GM23338 (cell line): ENCODE measurements at regions not wholly inside any gene's neighbourhood (a gene's known extent, or its start where the extent isn't known, plus 50 kb on each side); places are given as distances from the start of the nearest gene placed in this dataset.

ENCODE experiments used
- ATAC-seq: fragments of 200-7000 bp; cut with Tn5 transposase; 3 replicates; pipeline ENCODE4 v1.9.1; 2020
- DNase-seq: peaks from one replicate; pipeline ENCODE4 v3.0.0-alpha.2; 2015; ENCODE audit warnings: low spot score
- H2AFZ ChIP-seq: fragments of 200-600 bp; sonication (generic); 2 replicates; pipeline ENCODE4 v1.8.0; 2016; ENCODE audit warnings: antibody characterized with exemption, mild to moderate bottlenecking, moderate library complexity
- H3F3A ChIP-seq: fragments of 200-600 bp; sonication (generic); replicated peaks from 2 replicates; pipeline ENCODE4 v1.8.0; 2017; ENCODE audit warnings: antibody characterized with exemption, mixed run types, low read depth
- H3K27ac ChIP-seq: fragments of 200-600 bp; sonication (generic); 2 replicates; pipeline ENCODE4 v1.6.1; 2016; ENCODE audit warnings: low read depth
- H3K27me3 ChIP-seq: fragments of 200-600 bp; sonication (generic); 2 replicates; pipeline ENCODE4 v1.8.0; 2016; ENCODE audit warnings: mild to moderate bottlenecking, mixed run types, moderate library complexity; ENCODE audit not compliant: insufficient read depth
- H3K36me3 ChIP-seq: fragments of 200-600 bp; sonication (generic); 2 replicates; pipeline ENCODE4 v1.8.0; 2016; ENCODE audit warnings: mild to moderate bottlenecking; ENCODE audit not compliant: insufficient read depth
- H3K4me1 ChIP-seq: fragments of 200-600 bp; sonication (generic); 2 replicates; pipeline ENCODE4 v1.8.0; 2016; ENCODE audit warnings: mild to moderate bottlenecking, moderate library complexity; ENCODE audit not compliant: insufficient read depth
- H3K4me2 ChIP-seq: fragments of 200-600 bp; sonication (generic); 2 replicates; pipeline ENCODE4 v1.7.1; 2017; ENCODE audit warnings: mixed run types
- H3K4me3 ChIP-seq: fragments of 200-600 bp; sonication (generic); 2 replicates; pipeline ENCODE4 v1.6.1; 2016; ENCODE audit warnings: mixed run types
- H3K79me2 ChIP-seq: fragments of 200-600 bp; sonication (generic); replicated peaks from 2 replicates; pipeline ENCODE4 v1.8.0; 2017; ENCODE audit warnings: mild to moderate bottlenecking; ENCODE audit not compliant: insufficient read depth
- H3K9me2 ChIP-seq: fragments of 200-600 bp; sonication (generic); 2 replicates; pipeline ENCODE4 v1.8.0; 2017; ENCODE audit not compliant: insufficient read depth
- H4K20me1 ChIP-seq: fragments of 200-600 bp; sonication (generic); replicated peaks from 2 replicates; pipeline ENCODE4 v1.8.0; 2017; ENCODE audit warnings: mild to moderate bottlenecking; ENCODE audit not compliant: insufficient read depth
- H3K27ac Mint-ChIP-seq: 2 replicates; pipeline ENCODE4 v1.8.0; 2020; ENCODE audit warnings: inconsistent platforms, mild to moderate bottlenecking, moderate library complexity, mixed read lengths
- H3K27me3 Mint-ChIP-seq: 3 replicates; pipeline ENCODE4 v1.8.0; 2022; ENCODE audit warnings: low read depth, mild to moderate bottlenecking, moderate library complexity, mixed read lengths, inconsistent platforms; ENCODE audit not compliant: insufficient read depth, poor library complexity
- H3K36me3 Mint-ChIP-seq: 3 replicates; pipeline ENCODE4 v1.8.0; 2021; ENCODE audit warnings: low read depth, mild to moderate bottlenecking, inconsistent platforms, moderate library complexity, mixed read lengths
- H3K4me1 Mint-ChIP-seq: 3 replicates; pipeline ENCODE4 v1.8.0; 2020; ENCODE audit warnings: mild to moderate bottlenecking, inconsistent platforms, mixed read lengths
- H3K4me3 Mint-ChIP-seq: 3 replicates; pipeline ENCODE4 v1.8.0; 2021; ENCODE audit warnings: moderate library complexity, mild to moderate bottlenecking, inconsistent platforms, mixed read lengths
- H3K9me3 Mint-ChIP-seq: 3 replicates; pipeline ENCODE4 v1.8.0; 2020; ENCODE audit warnings: moderate library complexity, mild to moderate bottlenecking, inconsistent platforms, mixed read lengths
- CREB1 ChIP-seq: fragments of 250-450 bp; sonication (Bioruptor Pico); IDR thresholded peaks from 2 replicates; pipeline ENCODE4 v1.5.0; 2020; ENCODE audit warnings: low read depth, mild to moderate bottlenecking, moderate library complexity
- EZH2 ChIP-seq: fragments of 200-600 bp; sonication (generic); IDR thresholded peaks from one replicate; pipeline ENCODE4 v1.8.0; 2017; ENCODE audit warnings: antibody characterized with exemption, mild to moderate bottlenecking, low read depth; ENCODE audit not compliant: unreplicated experiment
- EZH2phosphoT487 ChIP-seq: fragments of 200-600 bp; sonication (generic); IDR thresholded peaks from one replicate; pipeline ENCODE4 v1.8.1; 2018; ENCODE audit warnings: antibody characterized with exemption; ENCODE audit not compliant: unreplicated experiment
- JUNB ChIP-seq: IDR thresholded peaks from one replicate; pipeline ENCODE4 v1.6.1; 2016; ENCODE audit warnings: antibody characterized with exemption; ENCODE audit not compliant: unreplicated experiment
- NANOG ChIP-seq: IDR thresholded peaks from 2 replicates; pipeline ENCODE4 v1.6.1; 2016; ENCODE audit warnings: antibody characterized with exemption, borderline replicate concordance
- POLR2AphosphoS5 ChIP-seq: IDR thresholded peaks from 2 replicates; pipeline ENCODE4 v1.6.1; 2016; ENCODE audit warnings: antibody characterized with exemption, low read depth
- STAT1 ChIP-seq: IDR thresholded peaks from one replicate; pipeline ENCODE4 v1.6.1; 2016; ENCODE audit warnings: antibody characterized with exemption; ENCODE audit not compliant: unreplicated experiment
- ZNF114 ChIP-seq: fragments of 250-450 bp; sonication (Bioruptor Pico); IDR thresholded peaks from 2 replicates; pipeline ENCODE4 v1.5.0; 2020; ENCODE audit warnings: mild to moderate bottlenecking, moderate library complexity
- ZNF331 ChIP-seq: fragments of 250-450 bp; sonication (Bioruptor Pico); IDR thresholded peaks from 2 replicates; pipeline ENCODE4 v1.5.0; 2020; ENCODE audit warnings: low read depth, mild to moderate bottlenecking, moderate library complexity
- TF ChIP-seq, protein P1 (sequence below), 2 experiments: fragments of 200-600 bp in 1 of 2; sonication (generic) in 1 of 2; conservative IDR thresholded peaks; 2 replicates each; pipeline versions ENCODE4 v1.5.1 to v1.6.1; 2016 to 2017; ENCODE audit warnings: antibody characterized with exemption in 2 of 2, low read depth in 2 of 2, mild to moderate bottlenecking in 2 of 2, moderate library complexity in 1 of 2
- TF ChIP-seq, protein P2 (sequence below): IDR thresholded peaks from one replicate; pipeline ENCODE4 v1.6.1; 2018; ENCODE audit warnings: antibody characterized with exemption; ENCODE audit not compliant: unreplicated experiment
- TF ChIP-seq, protein P3 (sequence below): IDR thresholded peaks from 2 replicates; pipeline ENCODE4 v1.6.1; 2016; ENCODE audit warnings: antibody characterized with exemption
- TF ChIP-seq, protein P4 (sequence below): fragments of 250-450 bp; sonication (Bioruptor Pico); IDR thresholded peaks from 2 replicates; pipeline ENCODE4 v1.5.0; 2020; ENCODE audit warnings: mild to moderate bottlenecking, moderate library complexity

DNA sequence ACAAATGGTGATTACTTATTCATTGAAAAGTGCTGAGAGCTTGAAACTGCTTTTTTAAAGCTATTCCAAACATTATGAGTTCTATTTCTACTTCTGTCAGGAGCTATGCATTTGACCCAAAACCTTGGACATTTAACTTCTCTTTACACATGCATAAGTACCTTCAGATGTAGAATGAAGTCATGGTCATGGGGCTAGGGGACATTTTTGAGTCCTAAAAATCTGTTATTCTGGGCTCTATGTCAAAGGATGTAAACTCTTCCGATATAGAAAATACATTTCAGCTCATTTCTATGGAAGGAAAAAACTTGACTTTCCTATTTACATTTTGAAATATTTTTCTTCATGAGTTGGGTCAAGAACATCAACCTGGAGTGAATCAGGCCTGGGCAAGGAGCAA is 179.5 kb upstream of the CXCL12 start:
- no peaks in the 10 kb centered on the region; the same call in 2 of the 3 replicates for H3K9me3 Mint-ChIP-seq
- ATAC-seq (no peak), DNase-seq (no peak)
- H3K4me2 ChIP-seq = no peak overlapping the region
- H3K27me3 Mint-ChIP-seq = peaks cover 4% of the 10 kb centered on the region
- no peak overlapping the region for H3K4me3 ChIP-seq
- H3K4me3 Mint-ChIP-seq = no peak overlapping the region
- TF ChIP-seq ZNF331 (CRISPR knock-in tag) = no peak
- TF ChIP-seq, protein P1, sequence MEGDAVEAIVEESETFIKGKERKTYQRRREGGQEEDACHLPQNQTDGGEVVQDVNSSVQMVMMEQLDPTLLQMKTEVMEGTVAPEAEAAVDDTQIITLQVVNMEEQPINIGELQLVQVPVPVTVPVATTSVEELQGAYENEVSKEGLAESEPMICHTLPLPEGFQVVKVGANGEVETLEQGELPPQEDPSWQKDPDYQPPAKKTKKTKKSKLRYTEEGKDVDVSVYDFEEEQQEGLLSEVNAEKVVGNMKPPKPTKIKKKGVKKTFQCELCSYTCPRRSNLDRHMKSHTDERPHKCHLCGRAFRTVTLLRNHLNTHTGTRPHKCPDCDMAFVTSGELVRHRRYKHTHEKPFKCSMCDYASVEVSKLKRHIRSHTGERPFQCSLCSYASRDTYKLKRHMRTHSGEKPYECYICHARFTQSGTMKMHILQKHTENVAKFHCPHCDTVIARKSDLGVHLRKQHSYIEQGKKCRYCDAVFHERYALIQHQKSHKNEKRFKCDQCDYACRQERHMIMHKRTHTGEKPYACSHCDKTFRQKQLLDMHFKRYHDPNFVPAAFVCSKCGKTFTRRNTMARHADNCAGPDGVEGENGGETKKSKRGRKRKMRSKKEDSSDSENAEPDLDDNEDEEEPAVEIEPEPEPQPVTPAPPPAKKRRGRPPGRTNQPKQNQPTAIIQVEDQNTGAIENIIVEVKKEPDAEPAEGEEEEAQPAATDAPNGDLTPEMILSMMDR (conservative IDR thresholded peaks at IDR 0.05; ENCODE audit: low read depth in 2 of 2) = no peak
- no peak for TF ChIP-seq POLR2AphosphoS5
- TF ChIP-seq, protein P2, sequence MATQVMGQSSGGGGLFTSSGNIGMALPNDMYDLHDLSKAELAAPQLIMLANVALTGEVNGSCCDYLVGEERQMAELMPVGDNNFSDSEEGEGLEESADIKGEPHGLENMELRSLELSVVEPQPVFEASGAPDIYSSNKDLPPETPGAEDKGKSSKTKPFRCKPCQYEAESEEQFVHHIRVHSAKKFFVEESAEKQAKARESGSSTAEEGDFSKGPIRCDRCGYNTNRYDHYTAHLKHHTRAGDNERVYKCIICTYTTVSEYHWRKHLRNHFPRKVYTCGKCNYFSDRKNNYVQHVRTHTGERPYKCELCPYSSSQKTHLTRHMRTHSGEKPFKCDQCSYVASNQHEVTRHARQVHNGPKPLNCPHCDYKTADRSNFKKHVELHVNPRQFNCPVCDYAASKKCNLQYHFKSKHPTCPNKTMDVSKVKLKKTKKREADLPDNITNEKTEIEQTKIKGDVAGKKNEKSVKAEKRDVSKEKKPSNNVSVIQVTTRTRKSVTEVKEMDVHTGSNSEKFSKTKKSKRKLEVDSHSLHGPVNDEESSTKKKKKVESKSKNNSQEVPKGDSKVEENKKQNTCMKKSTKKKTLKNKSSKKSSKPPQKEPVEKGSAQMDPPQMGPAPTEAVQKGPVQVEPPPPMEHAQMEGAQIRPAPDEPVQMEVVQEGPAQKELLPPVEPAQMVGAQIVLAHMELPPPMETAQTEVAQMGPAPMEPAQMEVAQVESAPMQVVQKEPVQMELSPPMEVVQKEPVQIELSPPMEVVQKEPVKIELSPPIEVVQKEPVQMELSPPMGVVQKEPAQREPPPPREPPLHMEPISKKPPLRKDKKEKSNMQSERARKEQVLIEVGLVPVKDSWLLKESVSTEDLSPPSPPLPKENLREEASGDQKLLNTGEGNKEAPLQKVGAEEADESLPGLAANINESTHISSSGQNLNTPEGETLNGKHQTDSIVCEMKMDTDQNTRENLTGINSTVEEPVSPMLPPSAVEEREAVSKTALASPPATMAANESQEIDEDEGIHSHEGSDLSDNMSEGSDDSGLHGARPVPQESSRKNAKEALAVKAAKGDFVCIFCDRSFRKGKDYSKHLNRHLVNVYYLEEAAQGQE = no peak
- TF ChIP-seq, protein P3, sequence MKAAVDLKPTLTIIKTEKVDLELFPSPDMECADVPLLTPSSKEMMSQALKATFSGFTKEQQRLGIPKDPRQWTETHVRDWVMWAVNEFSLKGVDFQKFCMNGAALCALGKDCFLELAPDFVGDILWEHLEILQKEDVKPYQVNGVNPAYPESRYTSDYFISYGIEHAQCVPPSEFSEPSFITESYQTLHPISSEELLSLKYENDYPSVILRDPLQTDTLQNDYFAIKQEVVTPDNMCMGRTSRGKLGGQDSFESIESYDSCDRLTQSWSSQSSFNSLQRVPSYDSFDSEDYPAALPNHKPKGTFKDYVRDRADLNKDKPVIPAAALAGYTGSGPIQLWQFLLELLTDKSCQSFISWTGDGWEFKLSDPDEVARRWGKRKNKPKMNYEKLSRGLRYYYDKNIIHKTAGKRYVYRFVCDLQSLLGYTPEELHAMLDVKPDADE = no peak
- TF ChIP-seq CREB1 = no peak
- no peak for TF ChIP-seq EZH2
- TF ChIP-seq EZH2phosphoT487 = no peak
- TF ChIP-seq JUNB = no peak
- no peak for TF ChIP-seq STAT1
- TF ChIP-seq NANOG = no peak
- TF ChIP-seq, protein P4, sequence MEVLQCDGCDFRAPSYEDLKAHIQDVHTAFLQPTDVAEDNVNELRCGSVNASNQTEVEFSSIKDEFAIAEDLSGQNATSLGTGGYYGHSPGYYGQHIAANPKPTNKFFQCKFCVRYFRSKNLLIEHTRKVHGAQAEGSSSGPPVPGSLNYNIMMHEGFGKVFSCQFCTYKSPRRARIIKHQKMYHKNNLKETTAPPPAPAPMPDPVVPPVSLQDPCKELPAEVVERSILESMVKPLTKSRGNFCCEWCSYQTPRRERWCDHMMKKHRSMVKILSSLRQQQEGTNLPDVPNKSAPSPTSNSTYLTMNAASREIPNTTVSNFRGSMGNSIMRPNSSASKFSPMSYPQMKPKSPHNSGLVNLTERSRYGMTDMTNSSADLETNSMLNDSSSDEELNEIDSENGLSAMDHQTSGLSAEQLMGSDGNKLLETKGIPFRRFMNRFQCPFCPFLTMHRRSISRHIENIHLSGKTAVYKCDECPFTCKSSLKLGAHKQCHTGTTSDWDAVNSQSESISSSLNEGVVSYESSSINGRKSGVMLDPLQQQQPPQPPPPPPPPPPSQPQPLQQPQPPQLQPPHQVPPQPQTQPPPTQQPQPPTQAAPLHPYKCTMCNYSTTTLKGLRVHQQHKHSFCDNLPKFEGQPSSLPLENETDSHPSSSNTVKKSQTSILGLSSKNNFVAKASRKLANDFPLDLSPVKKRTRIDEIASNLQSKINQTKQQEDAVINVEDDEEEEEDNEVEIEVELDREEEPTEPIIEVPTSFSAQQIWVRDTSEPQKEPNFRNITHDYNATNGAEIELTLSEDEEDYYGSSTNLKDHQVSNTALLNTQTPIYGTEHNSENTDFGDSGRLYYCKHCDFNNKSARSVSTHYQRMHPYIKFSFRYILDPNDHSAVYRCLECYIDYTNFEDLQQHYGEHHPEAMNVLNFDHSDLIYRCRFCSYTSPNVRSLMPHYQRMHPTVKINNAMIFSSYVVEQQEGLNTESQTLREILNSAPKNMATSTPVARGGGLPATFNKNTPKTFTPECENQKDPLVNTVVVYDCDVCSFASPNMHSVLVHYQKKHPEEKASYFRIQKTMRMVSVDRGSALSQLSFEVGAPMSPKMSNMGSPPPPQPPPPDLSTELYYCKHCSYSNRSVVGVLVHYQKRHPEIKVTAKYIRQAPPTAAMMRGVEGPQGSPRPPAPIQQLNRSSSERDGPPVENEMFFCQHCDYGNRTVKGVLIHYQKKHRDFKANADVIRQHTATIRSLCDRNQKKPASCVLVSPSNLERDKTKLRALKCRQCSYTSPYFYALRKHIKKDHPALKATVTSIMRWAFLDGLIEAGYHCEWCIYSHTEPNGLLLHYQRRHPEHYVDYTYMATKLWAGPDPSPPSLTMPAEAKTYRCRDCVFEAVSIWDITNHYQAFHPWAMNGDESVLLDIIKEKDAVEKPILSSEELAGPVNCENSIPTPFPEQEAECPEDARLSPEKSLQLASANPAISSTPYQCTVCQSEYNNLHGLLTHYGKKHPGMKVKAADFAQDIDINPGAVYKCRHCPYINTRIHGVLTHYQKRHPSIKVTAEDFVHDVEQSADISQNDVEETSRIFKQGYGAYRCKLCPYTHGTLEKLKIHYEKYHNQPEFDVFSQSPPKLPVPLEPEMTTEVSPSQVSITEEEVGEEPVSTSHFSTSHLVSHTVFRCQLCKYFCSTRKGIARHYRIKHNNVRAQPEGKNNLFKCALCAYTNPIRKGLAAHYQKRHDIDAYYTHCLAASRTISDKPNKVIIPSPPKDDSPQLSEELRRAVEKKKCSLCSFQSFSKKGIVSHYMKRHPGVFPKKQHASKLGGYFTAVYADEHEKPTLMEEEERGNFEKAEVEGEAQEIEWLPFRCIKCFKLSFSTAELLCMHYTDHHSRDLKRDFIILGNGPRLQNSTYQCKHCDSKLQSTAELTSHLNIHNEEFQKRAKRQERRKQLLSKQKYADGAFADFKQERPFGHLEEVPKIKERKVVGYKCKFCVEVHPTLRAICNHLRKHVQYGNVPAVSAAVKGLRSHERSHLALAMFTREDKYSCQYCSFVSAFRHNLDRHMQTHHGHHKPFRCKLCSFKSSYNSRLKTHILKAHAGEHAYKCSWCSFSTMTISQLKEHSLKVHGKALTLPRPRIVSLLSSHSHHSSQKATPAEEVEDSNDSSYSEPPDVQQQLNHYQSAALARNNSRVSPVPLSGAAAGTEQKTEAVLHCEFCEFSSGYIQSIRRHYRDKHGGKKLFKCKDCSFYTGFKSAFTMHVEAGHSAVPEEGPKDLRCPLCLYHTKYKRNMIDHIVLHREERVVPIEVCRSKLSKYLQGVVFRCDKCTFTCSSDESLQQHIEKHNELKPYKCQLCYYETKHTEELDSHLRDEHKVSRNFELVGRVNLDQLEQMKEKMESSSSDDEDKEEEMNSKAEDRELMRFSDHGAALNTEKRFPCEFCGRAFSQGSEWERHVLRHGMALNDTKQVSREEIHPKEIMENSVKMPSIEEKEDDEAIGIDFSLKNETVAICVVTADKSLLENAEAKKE (CRISPR knock-in tag) = no peak
- no peak for TF ChIP-seq ZNF114 (CRISPR knock-in tag)
- no peaks in the 10 kb centered on the region for H3K79me2 ChIP-seq
- no peaks in the 10 kb centered on the region for H4K20me1 ChIP-seq
- no peaks in the 10 kb centered on the region for H3K36me3 ChIP-seq
- peaks cover 10% of the 10 kb centered on the region; the same call in 1 of the 2 replicates for H3K9me2 ChIP-seq
- H3K36me3 Mint-ChIP-seq = no peaks in the 10 kb centered on the region
- H3K27me3 ChIP-seq = no peaks in the 10 kb centered on the region
- H3K4me1 ChIP-seq = no peaks in the 10 kb centered on the region
- no peak overlapping the region for H3K27ac Mint-ChIP-seq
- no peak overlapping the region for H2AFZ ChIP-seq
- H3K27ac ChIP-seq = no peak overlapping the region
- no peaks in the 10 kb centered on the region; the same call in 2 of the 3 replicates for H3K4me1 Mint-ChIP-seq
- H3F3A ChIP-seq = no peaks in the 10 kb centered on the region
